HEK293 (cell line): ENCODE measurements at regions not wholly inside any gene's neighbourhood (a gene's known extent, or its start where the extent isn't known, plus 50 kb on each side); places are given as distances from the start of the nearest gene placed in this dataset.
A peak's percentile ranks its signal among the peaks of the same experiment; 100 is the strongest.

Experiments
- CTCF ChIA-PET: fragments of 350-600 bp; formaldehyde crosslinking; extraction: SDS; loops from one replicate; lab custom pipeline; 2021; ENCODE audit warnings: antibody characterized with exemption; lab: Yijun Ruan, JAX
- POLR2A ChIA-PET: fragments of 300-600 bp; formaldehyde crosslinking; extraction: SDS; loops from one replicate; lab custom pipeline; 2020; ENCODE audit warnings: antibody characterized with exemption, inconsistent platforms; lab: Yijun Ruan, JAX
- H3K27ac ChIP-seq: fragments of 200-500 bp; sonication (Bioruptor generic); 2 replicates; pipeline ENCODE4 v1.5.1; 2014; ENCODE audit warnings: low read depth, low read length, control low read depth, inconsistent platforms; ENCODE audit errors: extremely low read depth
- H3K36me3 ChIP-seq, 2 experiments: fragments of 200-500 bp in 1 of 2; sonication (Bioruptor generic) in 1 of 2; 1 replicate in 1 of 2; 2 replicates in 1 of 2; pipeline ENCODE4 v1.5.1; 2014 to 2017; ENCODE audit warnings: inconsistent platforms in 2 of 2, low read length in 2 of 2; ENCODE audit not compliant: control insufficient read depth in 2 of 2, insufficient read depth in 1 of 2
- H3K4me1 ChIP-seq: fragments of 200-500 bp; sonication (Bioruptor generic); 2 replicates; pipeline ENCODE4 v1.5.1; 2014; ENCODE audit warnings: mild to moderate bottlenecking, low read length, inconsistent platforms; ENCODE audit not compliant: control insufficient read depth, insufficient read depth
- H3K4me3 ChIP-seq: 2 replicates; pipeline ENCODE4 v1.5.1; 2011; ENCODE audit warnings: low read depth, mild to moderate bottlenecking, control low read depth, low read length, moderate library complexity
- H3K9me3 ChIP-seq: fragments of 200-500 bp; sonication (Bioruptor generic); 2 replicates; pipeline ENCODE4 v1.5.1; 2014; ENCODE audit warnings: low read depth, low read length, inconsistent platforms; ENCODE audit not compliant: control insufficient read depth, insufficient read depth
- GLI4 ChIP-seq: fragments of 450-650 bp; formaldehyde crosslinking; IDR thresholded peaks from 2 replicates; pipeline ENCODE4 v1.5.1; 2016; ENCODE audit warnings: missing biosample characterization, missing genetic modification characterization
- HOXD13 ChIP-seq: sonication (generic); formaldehyde crosslinking; IDR thresholded peaks from 2 replicates; pipeline ENCODE4 v1.8.0; 2022; ENCODE audit warnings: missing genetic modification reagents, borderline replicate concordance
- OVOL3 ChIP-seq: fragments of 450-650 bp; formaldehyde crosslinking; IDR thresholded peaks from 2 replicates; pipeline ENCODE4 v1.5.1; 2016; ENCODE audit warnings: missing biosample characterization, missing genetic modification characterization
- ZBTB17 ChIP-seq: fragments of 450-650 bp; formaldehyde crosslinking; IDR thresholded peaks from 2 replicates; pipeline ENCODE4 v1.5.1; 2016; ENCODE audit warnings: missing biosample characterization, missing genetic modification characterization
- ZBTB20 ChIP-seq: fragments of 450-650 bp; formaldehyde crosslinking; IDR thresholded peaks from 2 replicates; pipeline ENCODE4 v1.5.1; 2016; ENCODE audit warnings: missing biosample characterization, missing genetic modification characterization
- ZFP37 ChIP-seq: fragments of 450-650 bp; formaldehyde crosslinking; IDR thresholded peaks from 2 replicates; pipeline ENCODE4 v1.5.1; 2016; ENCODE audit warnings: missing biosample characterization, missing genetic modification characterization
- ZIC2 ChIP-seq: fragments of 450-650 bp; formaldehyde crosslinking; IDR thresholded peaks from 2 replicates; pipeline ENCODE4 v1.5.1; 2016; ENCODE audit warnings: missing biosample characterization, missing genetic modification characterization
- ZNF112 ChIP-seq: fragments of 450-650 bp; formaldehyde crosslinking; IDR thresholded peaks from 2 replicates; pipeline ENCODE4 v1.5.0; 2017; ENCODE audit warnings: missing biosample characterization, missing genetic modification characterization
- ZNF138 ChIP-seq: fragments of 450-650 bp; formaldehyde crosslinking; IDR thresholded peaks from 2 replicates; pipeline ENCODE4 v1.5.1; 2016; ENCODE audit warnings: missing biosample characterization, missing genetic modification characterization, borderline replicate concordance
- ZNF140 ChIP-seq: fragments of 450-650 bp; formaldehyde crosslinking; IDR thresholded peaks from 2 replicates; pipeline ENCODE4 v1.5.1; 2016; ENCODE audit warnings: missing biosample characterization, missing genetic modification characterization
- ZNF324 ChIP-seq: fragments of 450-650 bp; formaldehyde crosslinking; IDR thresholded peaks from 2 replicates; pipeline ENCODE4 v1.5.1; 2016; ENCODE audit warnings: missing biosample characterization, missing genetic modification characterization
- ZNF366 ChIP-seq: fragments of 450-650 bp; formaldehyde crosslinking; conservative IDR thresholded peaks from 2 replicates; pipeline ENCODE4 v1.5.1; 2016; ENCODE audit warnings: missing biosample characterization, missing genetic modification characterization
- ZNF473 ChIP-seq: fragments of 450-650 bp; formaldehyde crosslinking; IDR thresholded peaks from 2 replicates; pipeline ENCODE4 v1.5.1; 2017; ENCODE audit warnings: missing biosample characterization, missing genetic modification characterization
- ZNF621 ChIP-seq: fragments of 450-650 bp; formaldehyde crosslinking; IDR thresholded peaks from 2 replicates; pipeline ENCODE4 v1.5.1; 2017; ENCODE audit warnings: missing biosample characterization, missing genetic modification characterization
- ZNF623 ChIP-seq: fragments of 450-650 bp; formaldehyde crosslinking; IDR thresholded peaks from 2 replicates; pipeline ENCODE4 v1.5.1; 2016; ENCODE audit warnings: missing biosample characterization, missing genetic modification characterization
- ZNF626 ChIP-seq: fragments of 450-650 bp; sonication (Bioruptor Pico); formaldehyde crosslinking; IDR thresholded peaks from 2 replicates; pipeline ENCODE4 v1.5.1; 2018; ENCODE audit warnings: missing biosample characterization, missing genetic modification characterization, inconsistent platforms
- ZNF677 ChIP-seq: fragments of 450-650 bp; IDR thresholded peaks from 2 replicates; pipeline ENCODE4 v1.5.0; 2018; ENCODE audit warnings: missing biosample characterization, mild to moderate bottlenecking, missing genetic modification characterization, moderate library complexity
- ZNF701 ChIP-seq: fragments of 450-650 bp; formaldehyde crosslinking; IDR thresholded peaks from 2 replicates; pipeline ENCODE4 v1.5.1; 2016; ENCODE audit warnings: missing biosample characterization, missing genetic modification characterization
- ZNF707 ChIP-seq: fragments of 450-650 bp; formaldehyde crosslinking; IDR thresholded peaks from 2 replicates; pipeline ENCODE4 v1.5.1; 2016; ENCODE audit warnings: missing biosample characterization, missing genetic modification characterization
- TF ChIP-seq, protein P1 (sequence below): fragments of 450-650 bp; formaldehyde crosslinking; IDR thresholded peaks from 2 replicates; pipeline ENCODE4 v1.5.1; 2016; ENCODE audit warnings: missing biosample characterization, missing genetic modification characterization
- TF ChIP-seq, protein P2 (sequence below): fragments of 450-650 bp; formaldehyde crosslinking; IDR thresholded peaks from 2 replicates; pipeline ENCODE4 v1.5.1; 2017; ENCODE audit warnings: missing biosample characterization, missing genetic modification characterization
- TF ChIP-seq, protein P3 (sequence below): fragments of 450-650 bp; formaldehyde crosslinking; IDR thresholded peaks from 2 replicates; pipeline ENCODE4 v1.5.0; 2017; ENCODE audit warnings: missing biosample characterization, missing genetic modification characterization, borderline replicate concordance
- TF ChIP-seq, protein P4 (sequence below): fragments of 450-650 bp; formaldehyde crosslinking; IDR thresholded peaks from 2 replicates; pipeline ENCODE4 v1.5.1; 2016; ENCODE audit warnings: missing biosample characterization, missing genetic modification characterization, low read depth
- TF ChIP-seq, protein P5 (sequence below): fragments of 450-650 bp; formaldehyde crosslinking; IDR thresholded peaks from 2 replicates; pipeline ENCODE4 v1.5.1; 2017; ENCODE audit warnings: missing biosample characterization, missing genetic modification characterization
- TF ChIP-seq, protein P6 (sequence below): fragments of 450-650 bp; formaldehyde crosslinking; IDR thresholded peaks from 2 replicates; pipeline ENCODE4 v1.5.1; 2016; ENCODE audit warnings: missing biosample characterization, missing genetic modification characterization, low read depth
- TF ChIP-seq, protein P7 (sequence below): sonication (generic); formaldehyde crosslinking; IDR thresholded peaks from 2 replicates; pipeline ENCODE4 v1.8.1; 2022; ENCODE audit warnings: mild to moderate bottlenecking, moderate library complexity, missing genetic modification reagents

DNA sequence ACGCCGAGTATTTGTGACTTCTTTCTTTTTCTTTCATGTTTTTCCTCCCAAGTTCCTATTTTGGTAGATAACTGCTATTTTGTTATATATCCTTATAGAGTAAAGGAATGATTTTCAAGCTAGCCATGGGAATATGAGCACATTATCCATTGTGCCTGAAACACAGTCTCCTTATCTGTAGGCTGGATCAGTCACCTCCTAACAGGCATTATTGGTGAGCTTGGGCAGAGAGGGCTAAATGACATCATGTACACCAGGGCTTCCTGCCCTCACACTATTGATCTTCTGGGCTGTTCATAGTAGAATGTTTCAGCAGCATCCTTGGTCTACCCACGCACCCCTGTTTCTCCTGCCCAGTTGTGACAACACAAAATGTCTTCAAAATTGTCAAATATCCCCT, 88.1 kb upstream of the CTBP2 start:
- Histone ChIP-seq H3K9me3 (no peaks in the 10 kb centered on the region), H3K36me3 (no peaks in the 10 kb centered on the region), H3K4me3 (no peak overlapping the region), H3K4me1 (peaks cover 2% of the 10 kb centered on the region; the same call in 1 of the 2 replicates), H3K27ac (no peak overlapping the region)
- ChIA-PET CTCF (interaction anchor here (0.6 kb wide), 1 partner anchor 16 kb away, joined by 3 read pairs; no protein-coding TSS in a partner anchor), POLR2A (no interaction called here)
- TF ChIP-seq ZNF677 (tag by site-specific recombination) (no peak), ZNF138 (tag by site-specific recombination) (no peak), ZNF701 (tag by site-specific recombination) (no peak), ZNF707 (tag by site-specific recombination) (no peak), HOXD13 (CRISPR knock-in tag) (no peak), ZIC2 (tag by site-specific recombination) (no peak), ZNF366 (no peak), ZNF626 (tag by site-specific recombination) (no peak), ZNF623 (no peak), ZFP37 (tag by site-specific recombination) (no peak), ZNF324 (no peak), ZNF140 (no peak), ZBTB20 (peak; percentile 57; the same call in 1 of the 2 replicates), GLI4 (no peak), ZNF473 (no peak), ZNF112 (no peak), OVOL3 (tag by site-specific recombination) (no peak), ZNF621 (tag by site-specific recombination) (no peak), ZBTB17 (tag by site-specific recombination) (peak; percentile 79)
- TF ChIP-seq, protein P1, sequence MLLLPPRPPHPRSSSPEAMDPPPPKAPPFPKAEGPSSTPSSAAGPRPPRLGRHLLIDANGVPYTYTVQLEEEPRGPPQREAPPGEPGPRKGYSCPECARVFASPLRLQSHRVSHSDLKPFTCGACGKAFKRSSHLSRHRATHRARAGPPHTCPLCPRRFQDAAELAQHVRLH (tag by site-specific recombination) = no peak
- TF ChIP-seq, protein P2, sequence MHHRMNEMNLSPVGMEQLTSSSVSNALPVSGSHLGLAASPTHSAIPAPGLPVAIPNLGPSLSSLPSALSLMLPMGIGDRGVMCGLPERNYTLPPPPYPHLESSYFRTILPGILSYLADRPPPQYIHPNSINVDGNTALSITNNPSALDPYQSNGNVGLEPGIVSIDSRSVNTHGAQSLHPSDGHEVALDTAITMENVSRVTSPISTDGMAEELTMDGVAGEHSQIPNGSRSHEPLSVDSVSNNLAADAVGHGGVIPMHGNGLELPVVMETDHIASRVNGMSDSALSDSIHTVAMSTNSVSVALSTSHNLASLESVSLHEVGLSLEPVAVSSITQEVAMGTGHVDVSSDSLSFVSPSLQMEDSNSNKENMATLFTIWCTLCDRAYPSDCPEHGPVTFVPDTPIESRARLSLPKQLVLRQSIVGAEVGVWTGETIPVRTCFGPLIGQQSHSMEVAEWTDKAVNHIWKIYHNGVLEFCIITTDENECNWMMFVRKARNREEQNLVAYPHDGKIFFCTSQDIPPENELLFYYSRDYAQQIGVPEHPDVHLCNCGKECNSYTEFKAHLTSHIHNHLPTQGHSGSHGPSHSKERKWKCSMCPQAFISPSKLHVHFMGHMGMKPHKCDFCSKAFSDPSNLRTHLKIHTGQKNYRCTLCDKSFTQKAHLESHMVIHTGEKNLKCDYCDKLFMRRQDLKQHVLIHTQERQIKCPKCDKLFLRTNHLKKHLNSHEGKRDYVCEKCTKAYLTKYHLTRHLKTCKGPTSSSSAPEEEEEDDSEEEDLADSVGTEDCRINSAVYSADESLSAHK (tag by site-specific recombination) = no peak
- TF ChIP-seq, protein P3, sequence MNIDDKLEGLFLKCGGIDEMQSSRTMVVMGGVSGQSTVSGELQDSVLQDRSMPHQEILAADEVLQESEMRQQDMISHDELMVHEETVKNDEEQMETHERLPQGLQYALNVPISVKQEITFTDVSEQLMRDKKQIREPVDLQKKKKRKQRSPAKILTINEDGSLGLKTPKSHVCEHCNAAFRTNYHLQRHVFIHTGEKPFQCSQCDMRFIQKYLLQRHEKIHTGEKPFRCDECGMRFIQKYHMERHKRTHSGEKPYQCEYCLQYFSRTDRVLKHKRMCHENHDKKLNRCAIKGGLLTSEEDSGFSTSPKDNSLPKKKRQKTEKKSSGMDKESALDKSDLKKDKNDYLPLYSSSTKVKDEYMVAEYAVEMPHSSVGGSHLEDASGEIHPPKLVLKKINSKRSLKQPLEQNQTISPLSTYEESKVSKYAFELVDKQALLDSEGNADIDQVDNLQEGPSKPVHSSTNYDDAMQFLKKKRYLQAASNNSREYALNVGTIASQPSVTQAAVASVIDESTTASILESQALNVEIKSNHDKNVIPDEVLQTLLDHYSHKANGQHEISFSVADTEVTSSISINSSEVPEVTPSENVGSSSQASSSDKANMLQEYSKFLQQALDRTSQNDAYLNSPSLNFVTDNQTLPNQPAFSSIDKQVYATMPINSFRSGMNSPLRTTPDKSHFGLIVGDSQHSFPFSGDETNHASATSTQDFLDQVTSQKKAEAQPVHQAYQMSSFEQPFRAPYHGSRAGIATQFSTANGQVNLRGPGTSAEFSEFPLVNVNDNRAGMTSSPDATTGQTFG (tag by site-specific recombination) = no peak
- TF ChIP-seq, protein P4, sequence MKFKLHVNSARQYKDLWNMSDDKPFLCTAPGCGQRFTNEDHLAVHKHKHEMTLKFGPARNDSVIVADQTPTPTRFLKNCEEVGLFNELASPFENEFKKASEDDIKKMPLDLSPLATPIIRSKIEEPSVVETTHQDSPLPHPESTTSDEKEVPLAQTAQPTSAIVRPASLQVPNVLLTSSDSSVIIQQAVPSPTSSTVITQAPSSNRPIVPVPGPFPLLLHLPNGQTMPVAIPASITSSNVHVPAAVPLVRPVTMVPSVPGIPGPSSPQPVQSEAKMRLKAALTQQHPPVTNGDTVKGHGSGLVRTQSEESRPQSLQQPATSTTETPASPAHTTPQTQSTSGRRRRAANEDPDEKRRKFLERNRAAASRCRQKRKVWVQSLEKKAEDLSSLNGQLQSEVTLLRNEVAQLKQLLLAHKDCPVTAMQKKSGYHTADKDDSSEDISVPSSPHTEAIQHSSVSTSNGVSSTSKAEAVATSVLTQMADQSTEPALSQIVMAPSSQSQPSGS = 0 out of 2 replicates have a peak, but pooled peaks have one; percentile 37
- TF ChIP-seq, protein P5, sequence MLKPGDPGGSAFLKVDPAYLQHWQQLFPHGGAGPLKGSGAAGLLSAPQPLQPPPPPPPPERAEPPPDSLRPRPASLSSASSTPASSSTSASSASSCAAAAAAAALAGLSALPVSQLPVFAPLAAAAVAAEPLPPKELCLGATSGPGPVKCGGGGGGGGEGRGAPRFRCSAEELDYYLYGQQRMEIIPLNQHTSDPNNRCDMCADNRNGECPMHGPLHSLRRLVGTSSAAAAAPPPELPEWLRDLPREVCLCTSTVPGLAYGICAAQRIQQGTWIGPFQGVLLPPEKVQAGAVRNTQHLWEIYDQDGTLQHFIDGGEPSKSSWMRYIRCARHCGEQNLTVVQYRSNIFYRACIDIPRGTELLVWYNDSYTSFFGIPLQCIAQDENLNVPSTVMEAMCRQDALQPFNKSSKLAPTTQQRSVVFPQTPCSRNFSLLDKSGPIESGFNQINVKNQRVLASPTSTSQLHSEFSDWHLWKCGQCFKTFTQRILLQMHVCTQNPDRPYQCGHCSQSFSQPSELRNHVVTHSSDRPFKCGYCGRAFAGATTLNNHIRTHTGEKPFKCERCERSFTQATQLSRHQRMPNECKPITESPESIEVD = no peak
- TF ChIP-seq, protein P6, sequence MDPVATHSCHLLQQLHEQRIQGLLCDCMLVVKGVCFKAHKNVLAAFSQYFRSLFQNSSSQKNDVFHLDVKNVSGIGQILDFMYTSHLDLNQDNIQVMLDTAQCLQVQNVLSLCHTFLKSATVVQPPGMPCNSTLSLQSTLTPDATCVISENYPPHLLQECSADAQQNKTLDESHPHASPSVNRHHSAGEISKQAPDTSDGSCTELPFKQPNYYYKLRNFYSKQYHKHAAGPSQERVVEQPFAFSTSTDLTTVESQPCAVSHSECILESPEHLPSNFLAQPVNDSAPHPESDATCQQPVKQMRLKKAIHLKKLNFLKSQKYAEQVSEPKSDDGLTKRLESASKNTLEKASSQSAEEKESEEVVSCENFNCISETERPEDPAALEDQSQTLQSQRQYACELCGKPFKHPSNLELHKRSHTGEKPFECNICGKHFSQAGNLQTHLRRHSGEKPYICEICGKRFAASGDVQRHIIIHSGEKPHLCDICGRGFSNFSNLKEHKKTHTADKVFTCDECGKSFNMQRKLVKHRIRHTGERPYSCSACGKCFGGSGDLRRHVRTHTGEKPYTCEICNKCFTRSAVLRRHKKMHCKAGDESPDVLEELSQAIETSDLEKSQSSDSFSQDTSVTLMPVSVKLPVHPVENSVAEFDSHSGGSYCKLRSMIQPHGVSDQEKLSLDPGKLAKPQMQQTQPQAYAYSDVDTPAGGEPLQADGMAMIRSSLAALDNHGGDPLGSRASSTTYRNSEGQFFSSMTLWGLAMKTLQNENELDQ (tag by site-specific recombination) = no peak
- TF ChIP-seq, protein P7, sequence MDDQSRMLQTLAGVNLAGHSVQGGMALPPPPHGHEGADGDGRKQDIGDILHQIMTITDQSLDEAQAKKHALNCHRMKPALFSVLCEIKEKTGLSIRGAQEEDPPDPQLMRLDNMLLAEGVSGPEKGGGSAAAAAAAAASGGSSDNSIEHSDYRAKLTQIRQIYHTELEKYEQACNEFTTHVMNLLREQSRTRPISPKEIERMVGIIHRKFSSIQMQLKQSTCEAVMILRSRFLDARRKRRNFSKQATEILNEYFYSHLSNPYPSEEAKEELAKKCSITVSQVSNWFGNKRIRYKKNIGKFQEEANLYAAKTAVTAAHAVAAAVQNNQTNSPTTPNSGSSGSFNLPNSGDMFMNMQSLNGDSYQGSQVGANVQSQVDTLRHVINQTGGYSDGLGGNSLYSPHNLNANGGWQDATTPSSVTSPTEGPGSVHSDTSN (CRISPR knock-in tag) = no peak
